GM12875 (cell line): ENCODE measurements at regions not wholly inside any gene's neighbourhood (a gene's known extent, or its start where the extent isn't known, plus 50 kb on each side); places are given as distances from the start of the nearest gene placed in this dataset.

ENCODE experiments used
- H3K4me3 ChIP-seq: one replicate; pipeline ENCODE4 v1.5.1; 2011; ENCODE audit warnings: low read depth, low read length, control low read depth
- CTCF ChIP-seq: IDR thresholded peaks from 2 replicates; pipeline ENCODE4 v1.5.1; 2011; ENCODE audit warnings: low read depth, mild to moderate bottlenecking, control low read depth, inconsistent platforms, low read length, moderate library complexity, borderline replicate concordance; ENCODE audit not compliant: insufficient read depth

- no peak overlapping the region for H3K4me3 ChIP-seq
- no peak for TF ChIP-seq CTCF
These were observed 51.6 kb upstream of the KCND3 start for GRCh38 chr1:112040891-112041740.

GRCh38 chr1:112043901-112044300 is 54.4 kb upstream of the KCND3 start:
- TF ChIP-seq CTCF, result no peak

GRCh38 chr1:112044745-112045144 is 55.3 kb upstream of the KCND3 start:
- H3K4me3 ChIP-seq, result no peak overlapping the region
- TF ChIP-seq CTCF, result no peak

More at GRCh38 chr1:112043901-112044300, 54.4 kb upstream of the KCND3 start:
- no peak overlapping the region for H3K4me3 ChIP-seq

GRCh38 chr1:112046630-112047029 is 57.2 kb upstream of the KCND3 start:
- no peak for TF ChIP-seq CTCF
- H3K4me3 ChIP-seq, result no peak overlapping the region

GRCh38 chr1:112048421-112048820 is 59.0 kb upstream of the KCND3 start:
- TF ChIP-seq CTCF, result no peak
- no peak overlapping the region for H3K4me3 ChIP-seq

- TF ChIP-seq CTCF, result no peak
- no peak overlapping the region for H3K4me3 ChIP-seq
These were observed 65.0 kb upstream of the KCND3 start for GRCh38 chr1:112054510-112054909.

GRCh38 chr1:112056354-112056753 is 66.9 kb upstream of the KCND3 start:
- no peak overlapping the region for H3K4me3 ChIP-seq
- no peak for TF ChIP-seq CTCF
